Natural killer cell (primary cell): ENCODE measurements at regions not wholly inside any gene's neighbourhood (a gene's known extent, or its start where the extent isn't known, plus 50 kb on each side); places are given as distances from the start of the nearest gene placed in this dataset.

Experiments
- ATAC-seq, 3 donors: fragments of 150-1000 bp in 2 of 3; fragments of 200-7000 bp in 1 of 3; cut with Tn5 transposase; 1 replicate in 1 of 3; 2 replicates in 2 of 3; pipeline ENCODE4 v1.10.0; 2021; ENCODE audit warnings: mild to moderate bottlenecking in 2 of 3, moderate library complexity in 2 of 3
- DNase-seq, 2 donors: peaks; one replicate each; pipeline versions ENCODE4 v3.0.0 to v3.0.0-alpha.2; 2013 to 2021; ENCODE audit warnings: mixed read lengths in 1 of 2
- H3K27ac ChIP-seq: one replicate; pipeline ENCODE4 v1.5.1; 2013; ENCODE audit warnings: mild to moderate bottlenecking, low read length
- H3K27me3 ChIP-seq: one replicate; pipeline ENCODE4 v1.6.1; 2013; ENCODE audit warnings: low read length; ENCODE audit not compliant: control insufficient read depth, insufficient read depth
- H3K36me3 ChIP-seq: one replicate; pipeline ENCODE4 v1.6.1; 2013; ENCODE audit warnings: low read length; ENCODE audit not compliant: control insufficient read depth, insufficient read depth
- H3K4me1 ChIP-seq: one replicate; pipeline ENCODE4 v1.6.1; 2013; ENCODE audit warnings: low read length; ENCODE audit not compliant: control insufficient read depth, insufficient read depth
- H3K4me3 ChIP-seq: one replicate; pipeline ENCODE4 v1.5.1; 2013; ENCODE audit warnings: low read length
- H3K9me3 ChIP-seq: one replicate; pipeline ENCODE4 v1.6.1; 2013; ENCODE audit warnings: low read length; ENCODE audit not compliant: control insufficient read depth, insufficient read depth
- H3K27ac Mint-ChIP-seq, 2 donors: one replicate each; pipeline ENCODE4 v1.8.0; 2022; ENCODE audit warnings: mild to moderate bottlenecking in 2 of 2, mixed read lengths in 2 of 2, moderate library complexity in 1 of 2
- H3K27me3 Mint-ChIP-seq, 2 donors: one replicate each; pipeline ENCODE4 v1.8.0; 2022; ENCODE audit warnings: low read depth in 2 of 2, mixed read lengths in 2 of 2
- H3K36me3 Mint-ChIP-seq: one replicate; pipeline ENCODE4 v1.8.0; 2022; ENCODE audit warnings: mixed read lengths
- H3K4me1 Mint-ChIP-seq, 2 donors: one replicate each; pipeline ENCODE4 v1.8.0; 2022; ENCODE audit warnings: mixed read lengths in 2 of 2
- H3K4me3 Mint-ChIP-seq: one replicate; pipeline ENCODE4 v1.8.0; 2022; ENCODE audit warnings: mild to moderate bottlenecking, moderate library complexity, mixed read lengths
- H3K9me3 Mint-ChIP-seq, 2 donors: one replicate each; pipeline ENCODE4 v1.8.0; 2022; ENCODE audit warnings: mixed read lengths in 2 of 2
- WGBS: methylation state at CpG from one replicate; pipeline ENCODE4 v1.1.7; 2013; ENCODE audit warnings: missing lambda C conversion rate; ENCODE audit not compliant: insufficient coverage; 5-methylcytosine and 5-hydroxymethylcytosine counted together
- intact Hi-C: fragments of 100-400 bp; cut with micrococcal nuclease; formaldehyde crosslinking; loops from one replicate; pipeline ENCODE4 v1.14.2; 2022
- TF ChIP-seq, protein P1 (sequence below): fragments of 200-600 bp; IDR thresholded peaks from one replicate; pipeline ENCODE4 v1.8.0; 2022; ENCODE audit warnings: antibody characterized with exemption

DNA sequence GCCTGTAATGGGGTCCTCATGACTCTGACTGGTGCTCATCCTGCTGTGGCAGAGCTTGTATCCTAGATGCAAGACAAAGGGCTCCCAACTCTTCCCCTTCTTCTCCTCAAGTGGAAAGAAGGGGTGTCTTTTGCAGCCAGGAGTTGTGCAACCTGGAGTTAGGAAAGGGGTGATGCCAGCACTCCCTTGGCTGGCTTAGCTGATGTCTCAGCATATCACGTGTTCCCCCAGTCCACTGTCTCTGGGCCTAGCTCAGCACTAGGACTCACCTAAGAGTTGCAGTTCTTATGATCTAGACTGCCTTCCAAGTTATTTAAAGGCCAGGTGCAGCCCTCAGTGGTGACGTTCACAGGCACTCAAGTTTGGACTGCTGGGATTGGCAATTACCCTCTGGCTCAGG lies 146.2 kb upstream of the GORAB start:
- Histone ChIP-seq H3K4me1 (no peaks in the 10 kb centered on the region), H3K4me3 (no peak overlapping the region), H3K27ac (no peak overlapping the region), H3K27me3 (no peaks in the 10 kb centered on the region), H3K36me3 (no peaks in the 10 kb centered on the region), H3K9me3 (no peaks in the 10 kb centered on the region)
- DNase-seq (no peak), ATAC-seq (no peak)
- TF ChIP-seq, protein P1, sequence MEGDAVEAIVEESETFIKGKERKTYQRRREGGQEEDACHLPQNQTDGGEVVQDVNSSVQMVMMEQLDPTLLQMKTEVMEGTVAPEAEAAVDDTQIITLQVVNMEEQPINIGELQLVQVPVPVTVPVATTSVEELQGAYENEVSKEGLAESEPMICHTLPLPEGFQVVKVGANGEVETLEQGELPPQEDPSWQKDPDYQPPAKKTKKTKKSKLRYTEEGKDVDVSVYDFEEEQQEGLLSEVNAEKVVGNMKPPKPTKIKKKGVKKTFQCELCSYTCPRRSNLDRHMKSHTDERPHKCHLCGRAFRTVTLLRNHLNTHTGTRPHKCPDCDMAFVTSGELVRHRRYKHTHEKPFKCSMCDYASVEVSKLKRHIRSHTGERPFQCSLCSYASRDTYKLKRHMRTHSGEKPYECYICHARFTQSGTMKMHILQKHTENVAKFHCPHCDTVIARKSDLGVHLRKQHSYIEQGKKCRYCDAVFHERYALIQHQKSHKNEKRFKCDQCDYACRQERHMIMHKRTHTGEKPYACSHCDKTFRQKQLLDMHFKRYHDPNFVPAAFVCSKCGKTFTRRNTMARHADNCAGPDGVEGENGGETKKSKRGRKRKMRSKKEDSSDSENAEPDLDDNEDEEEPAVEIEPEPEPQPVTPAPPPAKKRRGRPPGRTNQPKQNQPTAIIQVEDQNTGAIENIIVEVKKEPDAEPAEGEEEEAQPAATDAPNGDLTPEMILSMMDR: no peak
- H3K27ac Mint-ChIP-seq: no peak overlapping the region
- H3K27me3 Mint-ChIP-seq: peaks cover 0 to 2% of the 10 kb centered on the region in 2 donors
- no peak overlapping the region for H3K4me3 Mint-ChIP-seq
- intact Hi-C loops: no loop called here
- H3K36me3 Mint-ChIP-seq: no peaks in the 10 kb centered on the region
- WGBS: 84% methylated on average over 2 of the region's 2 CpGs
- no peaks in the 10 kb centered on the region for H3K4me1 Mint-ChIP-seq
- H3K9me3 Mint-ChIP-seq: peaks cover 0 to 2% of the 10 kb centered on the region in 2 donors

DNA sequence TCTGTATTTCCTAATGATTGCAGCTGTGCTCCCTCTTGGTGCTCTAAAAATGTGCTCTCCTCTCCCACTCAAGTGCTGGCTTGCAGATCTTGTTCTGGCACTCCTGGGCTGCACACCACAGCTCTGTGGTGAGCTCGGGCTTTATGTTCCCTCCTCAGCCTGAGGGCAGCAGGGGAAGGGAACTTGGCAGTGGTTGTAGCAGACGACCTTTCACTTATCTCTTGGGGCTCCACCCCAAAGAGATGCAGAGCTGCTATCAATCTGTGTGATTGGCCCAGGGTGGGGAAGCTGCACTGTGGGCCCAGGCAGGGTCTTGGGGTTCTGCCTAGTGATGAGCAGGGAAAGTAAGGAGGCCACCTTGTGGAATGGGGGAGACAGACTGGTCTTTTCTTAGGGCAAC lies 143.5 kb upstream of the GORAB start:
- H3K9me3 Mint-ChIP-seq: peaks cover 2 to 4% of the 10 kb centered on the region in 2 donors
- no peaks in the 10 kb centered on the region for H3K36me3 Mint-ChIP-seq
- H3K4me1 Mint-ChIP-seq: no peaks in the 10 kb centered on the region
- H3K27ac ChIP-seq: no peak overlapping the region
- TF ChIP-seq, protein P1: no peak
- H3K27me3 Mint-ChIP-seq: peaks cover 0 to 2% of the 10 kb centered on the region in 2 donors
- no peak overlapping the region for H3K27ac Mint-ChIP-seq
- ATAC-seq (no peak), DNase-seq (no peak)
- no peak overlapping the region for H3K4me3 Mint-ChIP-seq
- intact Hi-C loops: no loop called here
- no peak overlapping the region for H3K4me3 ChIP-seq
- no peaks in the 10 kb centered on the region for H3K4me1 ChIP-seq
- 58% methylated on average over 2 of the region's 2 CpGs for WGBS
- no peaks in the 10 kb centered on the region for H3K9me3 ChIP-seq
- H3K27me3 ChIP-seq: no peaks in the 10 kb centered on the region
- no peaks in the 10 kb centered on the region for H3K36me3 ChIP-seq

DNA sequence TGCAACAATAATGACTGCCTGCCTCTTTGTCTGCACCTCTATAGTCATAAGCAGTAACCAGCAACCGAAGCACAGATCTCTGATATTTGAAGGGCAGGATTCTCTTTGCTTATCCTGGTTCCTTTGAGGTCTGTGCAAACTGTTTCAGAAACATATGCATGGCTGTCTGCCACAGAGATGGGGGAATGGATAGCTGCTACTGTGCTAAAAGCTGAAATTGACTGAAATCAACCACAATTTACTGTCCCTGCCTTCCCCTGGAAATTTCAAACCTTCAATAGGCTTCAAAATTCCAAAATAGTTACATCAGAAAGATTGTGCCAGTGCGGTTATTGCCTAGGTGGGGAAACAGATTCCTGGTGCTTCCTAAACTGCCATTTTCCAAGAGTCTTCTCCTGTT lies 136.8 kb upstream of the GORAB start:
- Mint-ChIP-seq H3K36me3 (no peaks in the 10 kb centered on the region), H3K9me3 (peaks cover 6 to 10% of the 10 kb centered on the region in 2 donors), H3K4me1 (no peaks in the 10 kb centered on the region), H3K27ac (no peak overlapping the region), H3K27me3 (peaks cover 5 to 6% of the 10 kb centered on the region in 2 donors), H3K4me3 (no peak overlapping the region)
- ATAC-seq: no peak
- H3K27ac ChIP-seq: no peak overlapping the region
- no peaks in the 10 kb centered on the region for H3K9me3 ChIP-seq
- no peak for DNase-seq
- peaks cover 2% of the 10 kb centered on the region for H3K27me3 ChIP-seq
- WGBS: 100% methylated on average over 2 of the region's 2 CpGs
- intact Hi-C loops: no loop called here
- no peak overlapping the region for H3K4me3 ChIP-seq
- TF ChIP-seq, protein P1: no peak
- no peaks in the 10 kb centered on the region for H3K4me1 ChIP-seq
- H3K36me3 ChIP-seq: no peaks in the 10 kb centered on the region

DNA sequence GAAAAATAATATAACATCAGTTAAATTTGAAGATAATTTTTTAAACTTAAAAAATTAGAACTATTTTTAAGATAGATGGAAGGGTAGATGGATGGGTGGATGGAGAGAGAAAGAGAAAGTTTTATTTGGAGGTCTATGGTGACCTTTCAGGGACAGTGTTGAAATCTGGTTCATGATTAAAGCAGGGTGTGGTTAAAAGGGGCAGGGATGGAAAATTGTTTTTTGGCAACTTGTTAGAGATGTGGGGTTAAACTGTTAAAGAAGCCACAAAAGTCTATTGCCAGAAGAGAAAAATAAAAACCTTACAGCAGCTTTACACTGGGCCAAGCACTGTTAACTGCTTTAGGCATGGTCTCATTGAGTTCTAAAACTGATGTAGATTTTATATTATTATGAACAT lies 134.9 kb upstream of the GORAB start:
- H3K27ac Mint-ChIP-seq: no peak overlapping the region
- H3K4me3 ChIP-seq: no peak overlapping the region
- no peak for ATAC-seq

More for the DNA sequence above, 134.9 kb upstream of the GORAB start:
- DNase-seq: no peak
- Mint-ChIP-seq H3K4me3 (no peak overlapping the region), H3K9me3 (peaks cover 6 to 10% of the 10 kb centered on the region in 2 donors), H3K36me3 (no peaks in the 10 kb centered on the region), H3K4me1 (no peaks in the 10 kb centered on the region), H3K27me3 (peaks cover 5 to 6% of the 10 kb centered on the region in 2 donors)
- intact Hi-C loops: no loop called here
- H3K4me1 ChIP-seq: no peaks in the 10 kb centered on the region
- TF ChIP-seq, protein P1: no peak
- H3K27me3 ChIP-seq: peaks cover 2% of the 10 kb centered on the region
- no peak overlapping the region for H3K27ac ChIP-seq
- no peaks in the 10 kb centered on the region for H3K9me3 ChIP-seq
- no peaks in the 10 kb centered on the region for H3K36me3 ChIP-seq
